ENCODE measurements at regions not wholly inside any gene's neighbourhood (a gene's known extent, or its start where the extent isn't known, plus 50 kb on each side); places are given as distances from the start of the nearest gene placed in this dataset.
"Not testable (repeated sequence)": the region's sequence is repeated elsewhere in the genome, so short reads cannot be mapped to it uniquely, and the experiment has no call there.

DNA sequence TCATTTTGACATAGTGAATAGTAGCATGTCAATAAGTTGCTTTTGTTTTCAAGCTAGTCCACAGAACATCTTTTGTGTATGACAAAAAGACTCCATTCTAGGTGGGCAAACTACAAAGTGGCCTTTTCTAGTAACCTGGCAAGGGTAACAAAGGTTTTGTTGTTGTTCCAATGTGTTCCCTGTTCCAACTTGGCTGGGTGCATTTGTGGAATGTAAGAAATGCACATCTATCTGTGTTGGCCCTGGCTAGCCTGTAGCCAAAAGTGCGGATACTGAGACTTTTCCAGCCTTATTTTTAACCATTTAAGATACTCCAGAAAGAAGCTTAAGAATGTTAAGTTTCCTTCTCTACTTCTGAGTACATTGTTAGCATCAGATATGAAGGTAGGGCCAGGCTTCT, 118.7 kb upstream of the CHRDL1 start (continued):
- TF ChIP-seq, protein P1, sequence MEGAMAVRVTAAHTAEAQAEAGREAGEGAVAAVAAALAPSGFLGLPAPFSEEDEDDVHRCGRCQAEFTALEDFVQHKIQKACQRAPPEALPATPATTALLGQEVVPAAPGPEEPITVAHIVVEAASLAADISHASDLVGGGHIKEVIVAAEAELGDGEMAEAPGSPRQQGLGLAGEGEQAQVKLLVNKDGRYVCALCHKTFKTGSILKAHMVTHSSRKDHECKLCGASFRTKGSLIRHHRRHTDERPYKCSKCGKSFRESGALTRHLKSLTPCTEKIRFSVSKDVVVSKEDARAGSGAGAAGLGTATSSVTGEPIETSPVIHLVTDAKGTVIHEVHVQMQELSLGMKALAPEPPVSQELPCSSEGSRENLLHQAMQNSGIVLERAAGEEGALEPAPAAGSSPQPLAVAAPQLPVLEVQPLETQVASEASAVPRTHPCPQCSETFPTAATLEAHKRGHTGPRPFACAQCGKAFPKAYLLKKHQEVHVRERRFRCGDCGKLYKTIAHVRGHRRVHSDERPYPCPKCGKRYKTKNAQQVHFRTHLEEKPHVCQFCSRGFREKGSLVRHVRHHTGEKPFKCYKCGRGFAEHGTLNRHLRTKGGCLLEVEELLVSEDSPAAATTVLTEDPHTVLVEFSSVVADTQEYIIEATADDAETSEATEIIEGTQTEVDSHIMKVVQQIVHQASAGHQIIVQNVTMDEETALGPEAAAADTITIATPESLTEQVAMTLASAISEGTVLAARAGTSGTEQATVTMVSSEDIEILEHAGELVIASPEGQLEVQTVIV (IDR thresholded peaks at IDR 0.05; ENCODE audit: borderline replicate concordance, partially characterized antibody), result no peak
- no peak for TF ChIP-seq WRNIP1 (IDR thresholded peaks at IDR 0.05; ENCODE audit: borderline replicate concordance, low read depth, low read length)

DNA sequence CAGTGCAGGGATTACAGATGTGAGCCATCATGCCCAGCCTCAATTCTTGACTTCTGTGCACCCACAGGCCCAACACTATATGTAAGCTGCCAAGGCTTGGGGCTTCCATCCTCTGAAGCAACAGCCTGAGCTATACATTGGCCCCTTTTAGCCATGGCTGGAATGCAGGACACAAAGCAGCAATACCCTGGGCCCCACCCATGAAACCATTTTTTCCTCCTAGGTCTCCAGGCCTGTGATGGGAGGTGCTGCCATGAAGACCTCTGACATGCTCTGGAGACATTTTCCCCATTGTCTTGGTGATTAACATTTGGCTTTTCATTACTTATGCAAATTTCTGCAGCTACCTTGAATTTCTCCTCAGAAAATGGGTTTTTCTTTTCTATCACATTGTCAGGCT, 109.1 kb upstream of the CHRDL1 start:
- CTCF ChIA-PET, result interaction anchor here (1.1 kb wide), 1 partner anchor 9 kb away, joined by 4 read pairs; no protein-coding TSS in a partner anchor
- DNase-seq (ENCODE audit: low read depth, low spot score); H3K36me3 ChIP-seq (ENCODE audit: control insufficient read depth in 2 of 2, insufficient read depth in 2 of 2, low read length in 1 of 2); ATAC-seq; RAD21 ChIA-PET (ENCODE audit: unreplicated experiment); SMC1A ChIA-PET (ENCODE audit: uncharacterized antibody, unreplicated experiment); FAIRE-seq; BruUV-seq (replicated peaks); H3K9ac ChIP-seq (ENCODE audit: control insufficient read depth, insufficient read depth, low read length); intact Hi-C loops (cut with micrococcal nuclease; ENCODE audit: unreplicated experiment); H3K27me3 ChIP-seq (replicated peaks in 1 of 2; ENCODE audit: control insufficient read depth in 2 of 2, insufficient read depth in 2 of 2, low read length in 1 of 2); H3K9me3 ChIP-seq (replicated peaks; ENCODE audit: control insufficient read depth, insufficient read depth, low read length); H3K79me2 ChIP-seq (ENCODE audit: control insufficient read depth, insufficient read depth, low read length); H3K4me3 ChIP-seq; H4K20me1 ChIP-seq (ENCODE audit: control insufficient read depth, insufficient read depth); H2AFZ ChIP-seq (ENCODE audit: control insufficient read depth, low read depth, low read length); POLR2A ChIA-PET; H3K4me2 ChIP-seq (ENCODE audit: control insufficient read depth, insufficient read depth); H3K27ac ChIP-seq (ENCODE audit: control insufficient read depth, insufficient read depth); in situ Hi-C loops (cut with MboI); H3K4me1 ChIP-seq (ENCODE audit: control insufficient read depth, insufficient read depth, low read length): not testable (repeated sequence)

DNA sequence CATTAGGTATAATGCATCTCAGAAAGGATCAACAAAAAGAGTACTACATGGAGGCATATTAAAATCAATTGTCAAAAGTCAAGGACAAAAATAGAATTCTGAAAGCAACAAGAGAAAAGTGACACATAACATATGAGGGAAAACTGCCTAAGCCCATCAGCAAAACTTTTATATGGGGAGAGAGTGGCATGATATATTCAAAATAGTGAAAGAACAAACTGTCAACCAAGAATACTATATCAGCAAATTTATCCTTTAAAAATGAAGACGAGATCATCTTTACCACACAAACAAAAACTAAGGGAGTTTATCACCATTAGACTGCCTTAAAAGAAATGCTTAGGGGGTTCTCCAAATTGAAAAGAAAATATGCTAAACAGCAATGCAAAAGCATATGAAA, 86.4 kb upstream of the CHRDL1 start:
- BruUV-seq (replicated peaks), result no TSS peak
- TF ChIP-seq, protein P2, sequence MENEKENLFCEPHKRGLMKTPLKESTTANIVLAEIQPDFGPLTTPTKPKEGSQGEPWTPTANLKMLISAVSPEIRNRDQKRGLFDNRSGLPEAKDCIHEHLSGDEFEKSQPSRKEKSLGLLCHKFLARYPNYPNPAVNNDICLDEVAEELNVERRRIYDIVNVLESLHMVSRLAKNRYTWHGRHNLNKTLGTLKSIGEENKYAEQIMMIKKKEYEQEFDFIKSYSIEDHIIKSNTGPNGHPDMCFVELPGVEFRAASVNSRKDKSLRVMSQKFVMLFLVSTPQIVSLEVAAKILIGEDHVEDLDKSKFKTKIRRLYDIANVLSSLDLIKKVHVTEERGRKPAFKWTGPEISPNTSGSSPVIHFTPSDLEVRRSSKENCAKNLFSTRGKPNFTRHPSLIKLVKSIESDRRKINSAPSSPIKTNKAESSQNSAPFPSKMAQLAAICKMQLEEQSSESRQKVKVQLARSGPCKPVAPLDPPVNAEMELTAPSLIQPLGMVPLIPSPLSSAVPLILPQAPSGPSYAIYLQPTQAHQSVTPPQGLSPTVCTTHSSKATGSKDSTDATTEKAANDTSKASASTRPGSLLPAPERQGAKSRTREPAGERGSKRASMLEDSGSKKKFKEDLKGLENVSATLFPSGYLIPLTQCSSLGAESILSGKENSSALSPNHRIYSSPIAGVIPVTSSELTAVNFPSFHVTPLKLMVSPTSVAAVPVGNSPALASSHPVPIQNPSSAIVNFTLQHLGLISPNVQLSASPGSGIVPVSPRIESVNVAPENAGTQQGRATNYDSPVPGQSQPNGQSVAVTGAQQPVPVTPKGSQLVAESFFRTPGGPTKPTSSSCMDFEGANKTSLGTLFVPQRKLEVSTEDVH (IDR thresholded peaks at IDR 0.05; ENCODE audit: low read depth, partially characterized antibody), result no peak
- TF ChIP-seq, protein P1 (IDR thresholded peaks at IDR 0.05; ENCODE audit: borderline replicate concordance, partially characterized antibody), result no peak
- TF ChIP-seq BHLHE40 (IDR thresholded peaks at IDR 0.05; ENCODE audit: borderline replicate concordance in 1 of 2, low read depth in 2 of 2, low read length in 1 of 2), result no peak
- TF ChIP-seq CREB1 (IDR thresholded peaks at IDR 0.05; ENCODE audit: low read depth), result no peak
- TF ChIP-seq DPF2 (IDR thresholded peaks at IDR 0.05), result no peak

More for the DNA sequence above, 86.4 kb upstream of the CHRDL1 start:
- Histone ChIP-seq H3K4me1 (ENCODE audit: control insufficient read depth, insufficient read depth, low read length) (no peaks in the 10 kb centered on the region), H2AFZ (ENCODE audit: control insufficient read depth, low read depth, low read length) (no peak overlapping the region), H4K20me1 (ENCODE audit: control insufficient read depth, insufficient read depth) (no peaks in the 10 kb centered on the region), H3K9me3 (replicated peaks; ENCODE audit: control insufficient read depth, insufficient read depth, low read length) (no peaks in the 10 kb centered on the region; the same call in 2 of the 3 replicates), H3K9ac (ENCODE audit: control insufficient read depth, insufficient read depth, low read length) (no peak overlapping the region), H3K36me3 (ENCODE audit: control insufficient read depth in 2 of 2, insufficient read depth in 2 of 2, low read length in 1 of 2) (no peaks in the 10 kb centered on the region), H3K79me2 (ENCODE audit: control insufficient read depth, insufficient read depth, low read length) (no peaks in the 10 kb centered on the region), H3K27me3 (replicated peaks in 1 of 2; ENCODE audit: control insufficient read depth in 2 of 2, insufficient read depth in 2 of 2, low read length in 1 of 2) (no peaks in the 10 kb centered on the region), H3K4me2 (ENCODE audit: control insufficient read depth, insufficient read depth) (no peak overlapping the region), H3K4me3 (no peak overlapping the region), H3K27ac (ENCODE audit: control insufficient read depth, insufficient read depth) (no peak overlapping the region)
- no peak for ATAC-seq
- intact Hi-C loops (cut with micrococcal nuclease; ENCODE audit: unreplicated experiment), result no loop called here
- ChIA-PET RAD21 (ENCODE audit: unreplicated experiment) (no interaction called here), CTCF (no interaction called here), POLR2A (no interaction called here), SMC1A (ENCODE audit: uncharacterized antibody, unreplicated experiment) (no interaction called here)
- 36% methylated on average over 1 of the region's 1 CpG for WGBS (ENCODE audit: insufficient coverage, insufficient replicate concordance, low lambda C conversion rate, missing lambda C conversion rate)
- in situ Hi-C loops (cut with MboI), result no loop called here
- no peak for FAIRE-seq
- DNase-seq (ENCODE audit: low read depth, low spot score), result no peak
